GM10266 (cell line): ENCODE measurements at regions not wholly inside any gene's neighbourhood (a gene's known extent, or its start where the extent isn't known, plus 50 kb on each side); places are given as distances from the start of the nearest gene placed in this dataset.

ENCODE experiments used
- DNase-seq: peaks from one replicate; pipeline ENCODE4 v3.0.0; 2012; ENCODE audit errors: extremely low spot score
- TF ChIP-seq, protein P1 (sequence below): IDR thresholded peaks from 2 replicates; pipeline ENCODE4 v1.5.1; 2012; ENCODE audit warnings: mild to moderate bottlenecking, low read depth; ENCODE audit not compliant: control insufficient read depth, insufficient read depth; ENCODE audit errors: missing control alignments

DNA sequence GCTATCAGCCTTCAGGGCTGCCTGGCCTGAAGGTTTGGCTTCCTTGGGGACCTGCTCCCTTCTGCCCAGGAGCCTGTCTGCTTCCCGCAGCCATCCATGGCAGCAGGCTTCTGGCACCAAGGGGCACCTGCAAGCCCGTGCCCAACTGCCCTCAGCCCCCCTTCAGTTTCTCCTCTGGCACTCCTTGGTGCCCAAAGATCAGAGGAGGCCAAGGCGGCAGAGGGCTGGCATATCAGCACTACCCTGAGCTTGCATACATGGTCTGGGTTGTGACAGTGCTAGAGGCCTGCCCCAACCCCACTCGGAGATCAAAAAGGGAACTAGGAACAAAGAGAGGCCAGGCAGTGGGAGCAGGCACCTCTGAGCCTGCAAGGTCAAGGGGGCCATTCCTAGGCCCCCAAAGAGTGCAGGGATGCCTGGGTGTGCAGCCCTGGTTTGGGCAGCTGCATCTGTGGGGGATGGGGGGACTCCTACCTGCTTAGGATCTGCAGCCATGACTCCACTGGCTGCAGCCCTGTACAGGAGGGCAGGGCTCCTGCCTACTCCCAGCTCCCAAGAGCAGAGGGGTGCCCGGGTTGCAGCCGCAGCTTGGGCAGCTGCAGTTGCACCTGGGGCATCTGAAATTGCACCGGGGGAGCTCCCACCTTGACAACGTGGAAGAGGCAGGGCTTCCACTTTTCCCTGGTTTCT lies 76.2 kb upstream of the TP63 start:
- TF ChIP-seq, protein P1, sequence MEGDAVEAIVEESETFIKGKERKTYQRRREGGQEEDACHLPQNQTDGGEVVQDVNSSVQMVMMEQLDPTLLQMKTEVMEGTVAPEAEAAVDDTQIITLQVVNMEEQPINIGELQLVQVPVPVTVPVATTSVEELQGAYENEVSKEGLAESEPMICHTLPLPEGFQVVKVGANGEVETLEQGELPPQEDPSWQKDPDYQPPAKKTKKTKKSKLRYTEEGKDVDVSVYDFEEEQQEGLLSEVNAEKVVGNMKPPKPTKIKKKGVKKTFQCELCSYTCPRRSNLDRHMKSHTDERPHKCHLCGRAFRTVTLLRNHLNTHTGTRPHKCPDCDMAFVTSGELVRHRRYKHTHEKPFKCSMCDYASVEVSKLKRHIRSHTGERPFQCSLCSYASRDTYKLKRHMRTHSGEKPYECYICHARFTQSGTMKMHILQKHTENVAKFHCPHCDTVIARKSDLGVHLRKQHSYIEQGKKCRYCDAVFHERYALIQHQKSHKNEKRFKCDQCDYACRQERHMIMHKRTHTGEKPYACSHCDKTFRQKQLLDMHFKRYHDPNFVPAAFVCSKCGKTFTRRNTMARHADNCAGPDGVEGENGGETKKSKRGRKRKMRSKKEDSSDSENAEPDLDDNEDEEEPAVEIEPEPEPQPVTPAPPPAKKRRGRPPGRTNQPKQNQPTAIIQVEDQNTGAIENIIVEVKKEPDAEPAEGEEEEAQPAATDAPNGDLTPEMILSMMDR, result no peak
- no peak for DNase-seq

DNA sequence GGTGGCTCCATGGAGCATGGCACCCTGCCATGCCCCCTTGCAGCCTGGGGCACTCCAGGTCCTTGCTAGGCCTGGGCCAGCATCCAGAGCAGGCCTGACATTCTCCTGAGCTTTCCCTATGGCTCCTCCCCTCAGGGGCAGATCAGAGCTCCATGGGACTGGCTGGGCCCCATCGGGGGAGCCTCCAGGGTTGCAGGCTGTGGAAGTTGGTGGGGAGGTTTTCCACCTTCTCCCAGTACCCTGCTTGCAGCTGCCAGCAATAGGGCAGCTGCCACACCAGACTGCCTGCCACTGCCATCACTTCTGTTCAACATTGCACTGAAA lies 75.7 kb upstream of the TP63 start:
- no peak for DNase-seq
- TF ChIP-seq, protein P1, result no peak

DNA sequence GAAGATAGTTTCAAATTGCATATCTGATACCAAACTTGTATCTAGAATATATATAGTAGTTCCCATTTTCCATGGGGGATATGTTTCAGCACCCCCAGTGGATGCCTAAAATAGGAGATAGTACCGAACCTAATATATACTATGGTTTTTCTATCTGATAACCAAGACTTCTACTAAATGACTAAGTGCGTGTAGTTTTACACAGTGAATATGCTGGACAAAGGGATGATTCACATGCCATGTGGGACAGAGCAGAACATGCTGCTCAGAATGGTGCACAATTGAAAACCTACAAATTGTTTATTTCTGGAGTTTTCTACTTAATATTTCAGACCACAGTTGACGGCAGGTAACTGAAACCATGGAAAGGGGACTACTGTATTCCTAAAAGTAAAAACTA lies 73.4 kb upstream of the TP63 start:
- DNase-seq, result no peak
- TF ChIP-seq, protein P1, result no peak

DNA sequence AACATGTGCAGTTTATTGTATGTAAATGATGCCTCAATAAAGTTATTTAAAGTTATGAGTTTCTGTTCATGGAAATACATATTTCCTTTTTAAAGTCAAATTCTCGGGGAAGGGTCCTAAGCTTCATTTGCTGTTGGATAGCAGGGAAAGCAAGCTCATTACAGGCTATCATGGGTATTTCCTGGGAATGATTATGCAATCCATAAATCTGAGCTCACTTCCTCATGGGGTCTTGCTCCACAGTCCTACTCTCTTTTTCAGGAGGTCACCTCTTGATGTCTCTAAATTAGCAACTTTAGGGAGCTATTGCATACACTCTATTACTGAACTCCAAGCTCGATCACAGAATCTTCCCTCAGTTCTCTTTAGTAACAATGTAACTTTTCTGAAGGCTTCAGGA lies 69.9 kb upstream of the TP63 start:
- no peak for DNase-seq
- TF ChIP-seq, protein P1, result no peak

DNA sequence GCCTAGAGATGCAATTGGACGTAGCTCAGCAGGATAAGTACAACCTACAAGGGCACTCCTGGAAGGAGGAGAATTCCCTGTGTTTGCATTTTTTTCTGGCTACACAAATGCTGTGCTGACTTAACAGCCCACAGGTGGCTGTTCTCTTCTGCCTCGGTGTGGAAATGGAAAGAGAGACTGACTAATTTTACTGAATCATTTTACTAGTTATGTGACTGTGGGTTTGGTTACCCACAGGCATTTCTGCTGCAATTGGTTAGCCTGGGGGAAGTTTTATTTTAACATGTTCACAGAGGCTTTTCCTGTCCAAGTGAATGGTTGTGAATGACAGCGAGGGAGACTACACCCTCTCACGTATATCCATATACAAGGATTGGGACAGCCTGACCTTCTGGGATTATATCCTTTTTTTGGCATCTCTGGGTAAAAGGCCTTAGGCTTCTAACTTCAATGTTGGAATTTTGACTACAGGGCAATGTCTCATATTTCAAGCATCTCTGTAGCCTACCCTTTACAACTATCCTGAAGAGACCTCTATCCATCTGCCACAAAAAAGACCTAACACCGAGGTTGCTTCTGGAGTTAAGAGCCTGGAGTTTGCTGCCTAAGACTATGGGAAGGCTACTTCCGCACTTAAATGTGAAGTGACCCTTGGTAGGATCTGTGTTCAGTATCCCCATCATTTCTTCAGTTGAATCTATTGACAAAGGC lies 67.2 kb upstream of the TP63 start:
- DNase-seq, result peak; percentile 65
- TF ChIP-seq, protein P1, result no peak

DNA sequence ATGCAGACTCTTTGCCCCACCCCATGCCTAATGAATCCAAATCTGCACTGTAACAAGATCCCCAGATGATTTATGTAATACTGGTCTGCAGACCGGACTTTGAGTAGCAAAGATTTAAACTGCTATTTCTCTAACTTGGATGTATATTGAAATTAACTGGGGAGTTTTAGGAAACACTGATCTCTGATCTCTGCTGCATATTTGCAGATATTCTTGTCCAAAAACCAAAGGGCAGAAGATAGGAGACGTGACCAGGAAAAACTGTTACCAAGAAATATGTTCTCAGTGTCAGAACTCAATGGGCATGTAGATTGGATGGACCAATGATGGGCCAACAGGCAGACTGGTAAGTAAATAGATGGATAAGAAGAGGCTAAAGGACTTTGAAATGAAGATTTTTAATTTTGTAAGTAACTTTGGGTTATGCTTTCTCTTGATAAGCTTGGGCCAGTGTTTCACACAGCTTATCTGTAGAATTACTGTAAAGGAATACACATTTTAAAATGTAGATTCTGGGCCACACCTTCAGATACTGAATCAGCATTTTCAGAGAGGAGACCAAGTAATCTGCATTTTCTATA lies 64.5 kb upstream of the TP63 start:
- TF ChIP-seq, protein P1, result no peak
- no peak for DNase-seq

DNA sequence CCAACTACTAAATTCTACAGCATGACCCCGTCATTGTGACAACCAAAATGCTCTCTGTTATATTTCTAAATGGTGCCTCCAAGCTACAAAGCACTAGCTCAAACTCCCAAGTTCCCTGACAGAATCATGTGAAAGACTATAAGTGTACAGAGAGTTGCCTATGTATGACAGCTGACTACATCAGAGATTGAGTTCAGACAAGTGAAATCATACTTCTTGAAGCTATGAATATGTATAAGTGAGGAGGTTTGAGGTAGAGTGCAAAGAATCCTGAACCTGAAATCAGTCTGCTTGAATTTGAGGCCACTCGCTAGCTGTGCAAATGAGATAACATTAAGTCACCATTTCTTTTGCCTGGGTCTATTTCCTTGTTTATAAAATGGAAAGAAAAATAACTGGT lies 63.9 kb upstream of the TP63 start:
- TF ChIP-seq, protein P1, result no peak
- no peak for DNase-seq
